ENCODE measurements at regions not wholly inside any gene's neighbourhood (a gene's known extent, or its start where the extent isn't known, plus 50 kb on each side); places are given as distances from the start of the nearest gene placed in this dataset.

DNA sequence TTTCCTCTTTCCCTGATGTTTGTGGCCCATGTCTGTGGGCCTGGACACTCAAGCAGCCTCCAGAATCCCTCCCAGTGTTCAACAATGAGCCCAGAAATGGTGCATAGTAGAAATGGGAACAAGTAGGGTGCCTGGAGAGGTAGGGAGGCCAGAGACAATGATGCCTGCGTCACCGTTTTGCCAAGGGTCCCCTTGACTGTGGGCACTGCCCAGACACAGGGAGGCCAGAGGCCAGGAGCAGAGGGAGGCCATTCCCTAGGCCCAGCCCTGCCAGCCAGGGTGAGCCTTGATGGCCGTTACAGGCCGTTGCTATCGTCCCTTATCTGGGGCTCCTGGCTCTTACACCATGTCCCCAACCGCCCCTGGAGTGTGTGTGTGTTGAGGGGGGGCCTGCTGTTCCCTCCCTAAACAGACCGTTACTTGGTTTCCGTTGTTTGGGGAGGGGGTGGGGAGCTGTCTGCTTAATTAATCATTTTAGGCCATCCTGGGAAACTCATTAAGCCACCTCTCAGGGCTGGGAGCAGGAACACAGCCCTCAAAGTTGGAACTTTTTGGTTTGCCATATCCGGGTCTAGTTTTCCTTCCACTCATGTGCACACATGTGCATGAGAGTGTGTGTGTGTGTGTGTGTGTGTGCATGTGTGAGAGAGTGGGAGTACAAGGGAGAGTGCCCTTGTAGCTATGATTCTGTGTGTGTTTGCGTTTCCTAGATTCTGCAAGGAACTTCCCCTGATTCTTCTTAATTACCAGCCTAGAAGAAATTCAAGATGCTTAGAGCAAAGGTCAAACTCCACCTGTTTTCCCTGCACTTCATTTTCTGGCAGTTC, 135.2 kb upstream of the HAAO start:
- in situ Hi-C loops (cut with MboI; ENCODE audit: low sequenced_read_pairs), result no loop called here

DNA sequence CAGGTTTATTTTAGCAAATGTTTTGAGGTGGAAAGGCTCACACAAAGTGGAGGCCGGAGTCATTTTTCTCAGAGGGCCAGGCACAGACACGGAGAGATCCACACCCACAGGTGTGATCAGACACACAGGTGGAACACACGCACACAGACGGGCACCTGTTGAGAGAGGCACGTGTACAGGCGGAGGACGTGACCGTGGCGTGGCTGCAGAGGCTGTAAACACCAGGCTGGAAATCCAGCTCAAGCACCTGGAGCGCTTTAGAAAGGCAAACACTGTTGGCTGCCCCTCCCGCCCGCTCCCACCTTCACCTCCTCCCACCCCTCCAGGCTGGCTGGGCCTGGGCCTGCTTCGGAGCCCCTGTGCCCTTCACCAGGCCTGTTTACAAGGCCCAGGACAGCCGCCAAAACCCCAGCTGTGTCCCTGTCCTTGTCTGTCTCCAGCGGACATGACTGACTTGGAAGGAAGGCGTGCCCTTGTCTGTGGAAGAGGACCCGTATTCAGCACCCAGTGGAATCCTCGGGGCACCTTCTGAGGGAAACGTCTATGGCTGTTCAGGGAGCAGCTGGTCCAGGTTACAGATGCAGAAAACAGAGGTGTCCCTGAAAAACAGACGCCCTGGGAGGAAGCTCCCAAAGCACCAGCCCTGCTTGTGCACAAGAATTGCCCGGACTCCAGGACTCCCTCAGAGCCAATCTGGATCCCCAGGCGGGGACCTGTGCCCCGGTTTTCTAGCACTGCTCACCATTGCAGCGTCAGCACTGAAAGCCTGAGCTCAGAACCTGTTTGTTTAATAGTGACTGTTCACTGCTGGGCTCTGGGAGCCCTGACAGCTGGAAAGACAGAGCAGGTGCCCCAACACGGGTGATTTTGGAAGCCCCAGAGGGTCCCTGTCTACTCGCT, 134.3 kb upstream of the HAAO start:
- in situ Hi-C loops (cut with MboI; ENCODE audit: low sequenced_read_pairs), result no loop called here

DNA sequence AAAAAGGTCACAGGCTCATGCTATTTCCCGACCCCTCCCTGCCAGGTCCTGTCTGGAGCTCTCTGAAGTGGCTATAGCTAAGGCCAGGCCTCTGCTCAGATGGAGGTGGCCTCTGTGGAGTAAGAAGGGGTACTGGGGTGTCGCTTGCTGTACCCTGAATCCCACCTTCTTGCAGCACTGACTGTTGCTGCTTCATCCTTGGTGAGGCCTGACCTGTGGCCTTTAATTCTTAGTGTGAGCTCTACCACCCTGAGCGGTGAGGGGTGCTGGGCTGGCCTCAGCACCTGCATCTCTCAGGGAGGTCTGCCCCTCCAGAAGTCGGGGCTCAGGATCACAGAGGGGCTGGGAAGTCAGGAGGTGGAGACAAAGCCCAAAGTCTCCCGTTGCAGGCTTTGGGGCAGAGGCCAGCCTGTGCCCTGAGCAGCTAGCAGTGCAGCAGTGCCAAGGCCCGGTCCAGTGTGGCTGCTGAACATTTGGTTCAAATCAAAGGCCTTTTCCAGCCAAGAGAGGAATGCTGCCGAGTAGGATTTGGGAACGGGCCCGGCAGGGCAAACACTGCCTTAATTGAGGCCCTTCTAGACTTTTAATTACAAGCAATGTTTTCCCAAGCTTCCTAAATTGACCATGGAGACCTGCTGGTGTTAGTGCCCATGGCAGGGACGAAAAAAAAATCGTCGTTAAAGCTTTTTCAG, 133.5 kb upstream of the HAAO start:
- in situ Hi-C loops (cut with MboI; ENCODE audit: low sequenced_read_pairs), result no loop called here

DNA sequence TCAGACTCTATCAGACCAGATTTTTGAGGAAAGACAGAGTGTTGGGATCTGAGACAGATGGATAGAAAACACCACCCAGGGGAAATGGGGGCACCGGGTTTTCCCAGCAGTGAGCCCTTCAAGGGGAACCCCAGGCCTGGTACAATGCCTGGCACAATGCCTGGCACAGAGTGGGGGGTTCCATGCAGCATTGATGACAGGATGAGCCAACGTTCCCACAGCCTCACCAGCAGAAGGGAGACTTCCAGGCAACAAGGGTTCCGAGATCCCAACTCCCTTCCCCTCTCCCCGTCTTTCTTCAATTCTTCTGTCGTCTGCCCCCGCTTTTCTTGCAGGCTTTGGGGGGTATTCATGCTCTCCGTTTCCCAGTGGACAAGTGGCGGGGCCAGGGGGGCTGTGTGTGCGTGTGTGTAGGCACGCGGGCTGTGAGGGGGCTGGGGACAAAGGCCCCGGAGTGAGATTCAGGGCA, 132.1 kb upstream of the HAAO start:
- in situ Hi-C loops (cut with MboI; ENCODE audit: low sequenced_read_pairs), result no loop called here

DNA sequence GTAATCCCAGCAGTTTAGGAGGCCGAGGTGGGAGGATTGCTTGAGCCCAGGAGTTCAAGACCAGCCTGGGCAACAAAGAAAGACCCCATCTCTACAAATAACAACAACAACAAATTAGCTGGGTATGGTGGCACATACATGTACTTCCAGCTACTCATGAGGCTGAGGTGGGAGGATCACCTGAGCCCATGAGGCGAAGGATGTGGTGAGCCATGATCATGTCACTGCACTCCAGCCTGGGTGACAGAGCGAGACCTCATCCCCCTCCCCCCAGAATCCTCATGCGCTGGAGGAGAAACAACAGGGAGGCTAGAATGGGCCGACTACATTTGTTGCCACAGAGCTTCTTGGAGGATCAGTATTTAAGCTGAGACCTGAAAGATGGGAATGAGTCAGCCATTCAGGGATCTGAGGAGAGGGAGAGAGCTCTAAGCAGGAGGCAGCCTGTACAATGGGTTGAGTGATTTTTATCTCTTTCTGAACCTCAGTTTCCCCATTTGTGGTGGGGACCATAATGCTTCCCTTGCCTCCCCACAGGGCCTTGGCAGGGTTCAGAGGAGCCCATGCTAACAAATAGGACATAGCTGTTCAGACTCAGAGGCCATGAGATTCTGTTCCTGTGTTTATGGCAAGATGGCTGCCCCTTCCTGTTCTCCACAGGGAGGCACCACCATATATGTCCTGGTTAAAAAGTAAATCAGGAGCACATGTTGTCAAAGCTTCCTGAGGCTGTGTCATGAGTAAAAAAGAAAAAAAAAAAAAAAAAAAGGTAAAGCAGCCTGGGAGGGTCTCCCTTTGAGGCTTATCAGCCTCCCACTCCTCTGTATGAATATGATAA, 131.4 kb upstream of the HAAO start:
- in situ Hi-C loops (cut with MboI; ENCODE audit: low sequenced_read_pairs), result no loop called here

DNA sequence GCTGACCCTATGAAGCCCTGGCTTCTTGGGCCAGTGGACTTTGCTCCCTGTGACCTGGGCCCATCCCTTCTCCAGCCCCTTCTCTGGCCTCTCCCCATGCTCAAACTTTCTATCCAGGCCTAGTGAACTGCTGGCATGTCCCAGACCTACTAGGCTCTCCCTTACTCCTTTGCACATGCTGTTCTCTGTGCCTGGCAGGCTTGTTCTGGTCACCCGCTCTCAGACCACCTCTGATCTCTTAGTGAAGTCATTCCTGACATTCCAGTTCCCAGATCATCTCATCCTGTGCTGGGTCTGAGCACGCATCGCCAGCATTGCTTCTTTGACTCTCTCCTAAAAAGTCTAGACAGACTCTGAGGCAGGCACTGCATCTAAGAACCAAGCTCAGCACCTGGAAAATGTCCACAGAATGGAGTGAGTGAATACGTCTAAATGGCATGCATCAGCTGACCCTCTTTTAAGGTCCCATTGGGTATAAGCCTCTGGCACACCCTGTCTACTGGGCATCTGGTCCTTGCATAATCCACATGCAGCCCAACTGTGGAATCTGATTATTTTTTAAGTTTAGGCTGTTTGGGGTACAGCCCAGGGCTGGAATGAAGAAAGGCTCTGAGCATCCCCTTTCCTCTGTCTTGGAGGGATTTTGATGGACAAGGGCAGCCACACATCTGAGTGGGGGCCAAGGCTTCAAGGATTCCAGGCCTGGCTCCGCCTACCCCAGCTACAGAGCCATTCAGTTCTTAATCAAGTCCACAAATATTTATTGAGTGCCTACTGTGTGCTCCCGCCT, 130.6 kb upstream of the HAAO start:
- in situ Hi-C loops (cut with MboI; ENCODE audit: low sequenced_read_pairs), result no loop called here

DNA sequence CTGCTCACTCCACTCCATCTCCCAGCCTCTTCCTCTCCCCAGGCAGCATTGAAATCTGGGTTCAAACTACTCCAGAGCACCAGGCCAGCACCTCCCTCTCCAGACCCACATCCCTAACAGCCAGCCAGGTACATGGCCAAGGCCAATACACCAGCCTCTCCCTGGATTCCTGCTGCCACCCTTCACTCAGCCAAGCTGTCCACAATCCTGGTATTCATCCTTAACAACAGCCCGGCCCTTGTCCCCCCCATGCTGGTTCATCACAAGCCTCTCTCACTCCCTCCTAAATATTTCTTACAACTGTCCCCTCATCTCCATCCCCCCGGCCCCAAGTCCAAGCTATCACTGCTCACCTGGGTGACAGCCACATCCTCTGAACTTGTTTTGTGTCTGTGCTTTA, 129.9 kb upstream of the HAAO start:
- in situ Hi-C loops (cut with MboI; ENCODE audit: low sequenced_read_pairs), result no loop called here

DNA sequence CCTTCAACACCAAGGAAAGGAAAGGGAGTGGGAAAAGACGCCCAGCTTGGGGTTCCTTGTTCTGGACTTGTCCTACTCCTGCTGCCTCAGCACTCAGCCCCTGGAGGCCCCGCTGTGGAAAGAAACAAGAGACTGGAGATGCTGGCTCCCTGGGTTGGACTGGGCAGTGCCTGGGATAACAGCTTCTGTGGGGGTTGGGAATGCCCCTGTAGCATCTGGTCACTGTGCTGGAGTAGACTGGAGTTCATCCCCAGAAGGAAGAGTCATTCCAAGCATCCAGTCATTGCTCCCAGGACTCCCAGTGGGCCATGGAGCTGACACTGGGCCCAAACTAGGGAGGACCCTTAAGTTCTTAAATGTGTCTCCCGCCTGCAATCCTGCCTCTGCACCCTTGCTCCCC, 129.3 kb upstream of the HAAO start:
- in situ Hi-C loops (cut with MboI; ENCODE audit: low sequenced_read_pairs), result no loop called here

DNA sequence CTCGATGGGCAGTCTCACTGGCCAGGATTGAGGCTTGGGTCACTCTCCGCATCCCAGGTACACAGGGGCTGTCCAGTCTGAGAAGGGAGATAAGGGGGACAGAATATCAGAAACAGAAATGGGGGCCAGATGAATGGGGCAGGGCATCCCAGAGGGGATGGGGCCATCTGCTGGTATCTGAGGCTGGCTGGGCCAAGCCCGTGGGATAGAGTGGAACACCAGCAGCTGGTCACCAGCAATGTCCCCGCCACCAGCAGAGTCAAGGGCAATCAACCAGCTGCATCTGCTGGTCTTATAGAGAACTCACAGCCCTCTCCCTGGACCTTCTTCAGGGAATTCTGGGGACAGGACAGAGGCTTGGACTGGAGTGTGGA, 128.8 kb upstream of the HAAO start:
- in situ Hi-C loops (cut with MboI; ENCODE audit: low sequenced_read_pairs), result no loop called here

DNA sequence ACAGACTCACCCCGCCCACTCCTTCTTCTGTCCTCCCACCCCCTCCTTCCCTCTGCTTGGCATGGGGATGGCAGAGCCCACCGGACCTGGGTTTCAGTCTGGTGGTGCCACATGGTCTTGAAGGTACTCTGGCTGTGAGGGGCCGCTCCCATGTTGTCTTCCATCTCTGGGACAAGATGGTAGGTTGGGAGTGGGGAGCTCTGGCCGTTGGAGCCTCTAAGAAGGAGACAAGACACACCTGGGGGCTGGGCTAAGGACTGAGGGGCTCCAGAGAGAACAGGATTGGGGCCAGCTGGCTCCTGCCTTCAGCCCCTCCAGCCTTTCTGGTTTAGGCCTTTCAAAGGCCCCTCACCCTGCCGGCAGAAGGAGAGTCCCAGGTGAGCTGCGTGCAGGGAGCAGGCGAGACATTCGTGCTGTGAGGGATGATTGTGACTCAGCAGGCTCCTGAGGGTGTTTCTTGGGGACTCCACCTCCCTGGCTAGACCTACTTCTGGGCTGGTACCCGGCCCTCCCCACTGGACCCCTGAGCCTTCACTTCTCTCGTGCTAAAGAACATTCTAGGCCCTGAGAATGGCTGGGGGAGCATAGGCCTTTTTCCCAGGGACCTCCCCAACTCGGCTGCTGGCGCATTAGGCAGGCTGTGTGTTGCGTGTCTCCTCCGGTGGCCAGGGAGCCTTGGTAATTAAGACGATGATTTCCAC, 128.2 kb upstream of the HAAO start:
- in situ Hi-C loops (cut with MboI; ENCODE audit: low sequenced_read_pairs), result no loop called here

DNA sequence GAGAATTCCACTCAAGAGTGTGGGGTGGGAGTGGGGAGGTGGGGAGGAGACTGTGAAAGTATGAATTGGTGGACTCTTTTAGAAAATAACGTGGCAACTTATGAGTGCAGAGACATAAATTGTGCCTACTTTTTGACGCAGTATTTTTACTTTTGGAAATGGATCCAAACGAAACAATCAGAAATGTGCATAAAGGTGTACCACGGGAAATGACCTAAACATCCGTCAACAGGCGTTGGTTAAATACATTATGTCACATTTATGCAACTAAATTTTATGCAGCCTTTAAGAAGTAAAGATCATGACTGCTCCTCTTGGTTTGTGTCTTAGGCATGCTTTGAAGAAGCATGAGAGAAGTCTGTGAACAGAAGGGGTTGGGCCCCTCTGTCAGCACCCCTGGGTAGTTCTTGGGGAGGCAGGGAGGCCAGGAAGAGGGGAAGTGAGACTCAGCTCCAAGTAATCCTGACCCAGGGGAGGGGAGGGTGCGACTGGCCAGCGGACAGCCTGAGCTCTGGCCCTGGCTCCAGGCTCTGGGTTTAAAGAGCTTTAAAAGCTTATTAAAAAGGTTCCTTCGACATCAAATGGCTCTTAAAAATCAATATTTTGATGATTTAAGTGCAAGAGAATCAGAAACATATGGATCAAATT, 126.4 kb upstream of the HAAO start:
- in situ Hi-C loops (cut with MboI; ENCODE audit: low sequenced_read_pairs), result no loop called here

DNA sequence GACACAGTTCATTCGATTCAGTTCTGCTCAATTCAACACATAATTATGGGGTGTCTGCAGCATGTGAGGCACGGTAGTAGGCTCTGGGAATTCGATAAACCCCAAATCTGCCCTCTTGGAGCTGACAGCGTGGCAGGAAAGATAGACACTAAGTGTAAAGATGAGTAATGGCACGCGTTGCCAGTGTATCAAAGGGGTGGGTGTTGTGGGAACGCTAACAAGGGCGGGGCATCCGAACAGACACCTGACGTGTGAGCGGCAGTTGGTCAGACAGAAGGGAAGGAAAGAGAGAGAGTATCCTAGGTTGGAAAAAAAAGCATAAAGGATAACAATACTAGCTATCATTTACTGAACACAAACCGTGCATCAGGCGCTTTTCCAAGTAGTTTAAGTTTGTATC, 125.7 kb upstream of the HAAO start:
- in situ Hi-C loops (cut with MboI; ENCODE audit: low sequenced_read_pairs), result no loop called here

DNA sequence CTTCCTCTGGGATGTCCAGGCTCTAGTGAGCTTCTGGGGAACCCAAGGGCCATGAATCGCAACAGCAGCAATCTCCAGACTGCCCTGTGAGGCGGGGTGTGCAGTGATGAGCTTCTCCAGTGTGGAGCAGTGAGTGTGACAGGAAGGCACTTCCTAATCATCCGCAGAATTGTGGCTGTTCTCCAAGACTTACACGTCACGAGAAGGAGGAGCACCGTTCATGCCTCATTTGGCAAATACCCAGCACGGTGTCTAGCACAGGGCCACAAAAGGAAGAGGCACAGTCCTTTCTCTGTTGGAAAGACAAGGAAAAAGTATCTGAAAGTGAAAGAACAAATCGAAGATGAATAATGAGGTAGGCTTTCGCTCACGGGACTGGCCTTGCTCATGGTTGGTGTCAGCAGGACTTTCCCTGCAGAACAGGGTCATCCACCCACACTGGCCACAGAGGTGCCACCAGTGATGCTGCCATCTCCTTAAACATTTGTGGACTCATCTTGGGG, 125.1 kb upstream of the HAAO start:
- in situ Hi-C loops (cut with MboI; ENCODE audit: low sequenced_read_pairs), result no loop called here

DNA sequence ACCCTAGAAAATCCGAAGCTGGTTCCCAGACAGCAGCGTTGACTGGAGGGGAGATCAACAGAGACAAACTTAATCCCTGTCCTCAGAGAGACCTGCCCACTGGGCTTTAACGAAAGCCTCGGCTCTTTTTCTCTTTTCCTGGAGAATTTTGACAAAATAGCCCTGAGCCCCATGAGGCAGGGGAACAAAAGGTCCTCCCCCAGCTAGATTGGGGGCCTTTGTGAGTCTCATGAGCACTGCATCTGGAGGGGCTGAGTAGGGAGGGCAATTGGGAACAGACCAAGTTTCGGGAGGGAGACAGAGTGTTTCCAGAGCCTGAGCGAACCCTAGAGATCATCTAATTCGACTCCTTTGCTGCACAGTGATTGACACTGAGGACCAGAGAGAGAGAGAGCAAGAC, 123.9 kb upstream of the HAAO start:
- in situ Hi-C loops (cut with MboI; ENCODE audit: low sequenced_read_pairs), result no loop called here

DNA sequence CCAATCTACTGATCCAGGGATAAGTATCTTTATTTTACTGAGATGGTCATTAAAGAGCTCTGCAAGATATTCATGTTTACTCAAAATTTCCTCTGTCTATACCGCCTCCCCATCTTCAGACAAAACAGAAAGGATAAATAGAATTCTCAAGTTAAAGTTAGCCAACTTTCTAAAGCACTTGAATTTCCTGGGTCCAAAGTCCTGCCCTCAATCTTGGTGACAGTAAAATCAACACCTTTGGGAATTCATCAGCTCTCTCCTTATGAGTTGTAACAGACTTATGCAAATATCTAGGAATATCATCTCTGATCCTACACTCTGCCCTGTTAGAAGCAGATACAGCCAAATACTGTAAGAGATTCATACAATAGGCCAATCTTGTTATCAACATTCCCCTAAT, 122.5 kb upstream of the HAAO start:
- in situ Hi-C loops (cut with MboI; ENCODE audit: low sequenced_read_pairs), result no loop called here

DNA sequence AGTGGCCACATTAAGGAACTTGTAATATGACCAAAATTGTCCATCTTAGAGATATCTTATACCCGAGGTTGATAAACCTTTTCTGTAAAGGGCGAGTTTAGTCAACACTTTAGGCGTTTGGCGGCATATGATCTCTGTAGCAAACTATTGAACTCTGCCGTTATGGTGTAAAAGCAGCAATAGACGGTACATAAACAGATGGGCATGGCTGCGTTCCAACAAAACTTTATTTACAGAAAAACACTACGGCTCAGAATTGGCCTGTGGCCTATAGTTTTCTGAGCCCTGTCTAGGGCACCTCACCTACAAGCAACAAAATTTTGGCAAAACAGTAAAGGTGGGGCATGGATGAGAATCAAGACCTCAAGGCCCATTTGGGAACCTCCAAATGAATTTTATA, 121.9 kb upstream of the HAAO start:
- in situ Hi-C loops (cut with MboI; ENCODE audit: low sequenced_read_pairs), result no loop called here

DNA sequence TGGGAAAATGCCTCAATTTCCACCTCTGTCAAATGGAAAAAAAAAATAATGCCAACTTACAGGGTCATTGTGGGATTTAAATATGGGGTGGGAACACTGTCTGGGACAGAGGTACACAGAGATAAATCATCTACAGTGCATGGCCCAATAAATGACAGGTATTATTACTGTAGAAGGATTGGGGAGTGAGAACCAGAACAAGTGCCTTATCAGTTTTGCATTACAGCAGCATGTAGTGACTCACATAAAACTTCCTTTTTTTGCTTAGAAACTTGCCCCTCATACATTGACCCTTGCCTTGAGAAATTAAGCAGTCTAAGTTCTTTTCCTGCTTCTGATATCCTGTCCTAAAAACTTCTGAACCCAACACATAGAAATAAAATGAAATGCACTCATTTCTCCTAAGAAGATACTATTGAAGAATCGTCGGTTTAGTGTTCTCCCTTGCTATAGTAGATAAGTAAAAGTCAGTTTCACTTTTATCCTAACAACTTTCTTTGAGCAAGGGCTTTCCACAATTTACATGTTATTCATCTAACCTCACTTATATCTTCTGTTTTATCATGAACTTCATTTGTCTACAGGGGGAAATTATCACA, 121.0 kb upstream of the HAAO start:
- in situ Hi-C loops (cut with MboI; ENCODE audit: low sequenced_read_pairs), result no loop called here
